Fibroblast of skin of left biceps (primary cell): ENCODE measurements at regions not wholly inside any gene's neighbourhood (a gene's known extent, or its start where the extent isn't known, plus 50 kb on each side); places are given as distances from the start of the nearest gene placed in this dataset.

Source experiments
- DNase-seq, 2 experiments: peaks; one replicate each; pipeline ENCODE4 v3.0.0-alpha.2; 2013; ENCODE audit warnings: low read depth in 2 of 2

GRCh38 chr11:70700871-70701270 is 302.5 kb downstream of the CTTN start:
- no peak for DNase-seq

GRCh38 chr11:70702040-70702648 is 303.8 kb downstream of the CTTN start:
- no peak for DNase-seq

- no peak for DNase-seq
These were observed 305.1 kb downstream of the CTTN start for GRCh38 chr11:70703141-70704064.

GRCh38 chr11:70705097-70705496 is 306.8 kb downstream of the CTTN start:
- DNase-seq: no peak

GRCh38 chr11:70705930-70706329 is 307.6 kb downstream of the CTTN start:
- no peak for DNase-seq

GRCh38 chr11:70707821-70708220 is 309.5 kb downstream of the CTTN start:
- no peak for DNase-seq

GRCh38 chr11:70709596-70709995 is 311.3 kb downstream of the CTTN start:
- no peak for DNase-seq

GRCh38 chr11:70710192-70710591 is 311.9 kb downstream of the CTTN start:
- DNase-seq: no peak

- DNase-seq: no peak
These were observed 312.3 kb downstream of the CTTN start for GRCh38 chr11:70710601-70711000.

GRCh38 chr11:70711095-70711910 is 313.0 kb downstream of the CTTN start:
- DNase-seq: no peak

- no peak for DNase-seq
These were observed 313.5 kb downstream of the CTTN start for GRCh38 chr11:70711911-70712185.

- no peak for DNase-seq
These were observed 314.1 kb downstream of the CTTN start for GRCh38 chr11:70712471-70712870.

GRCh38 chr11:70713086-70713835 is 314.9 kb downstream of the CTTN start:
- no peak for DNase-seq

GRCh38 chr11:70713988-70714665 is 315.8 kb downstream of the CTTN start:
- DNase-seq: no peak

GRCh38 chr11:70715166-70715951 is 317.0 kb downstream of the CTTN start:
- no peak for DNase-seq

GRCh38 chr11:70716216-70716615 is 317.9 kb downstream of the CTTN start:
- DNase-seq: no peak

- DNase-seq: no peak
These were observed 318.9 kb downstream of the CTTN start for GRCh38 chr11:70716986-70717775.

GRCh38 chr11:70717936-70718595 is 319.7 kb downstream of the CTTN start:
- no peak for DNase-seq

- DNase-seq: no peak
These were observed 321.2 kb downstream of the CTTN start for GRCh38 chr11:70719516-70719915.
